ENCODE measurements at regions not wholly inside any gene's neighbourhood (a gene's known extent, or its start where the extent isn't known, plus 50 kb on each side); places are given as distances from the start of the nearest gene placed in this dataset.

DNA sequence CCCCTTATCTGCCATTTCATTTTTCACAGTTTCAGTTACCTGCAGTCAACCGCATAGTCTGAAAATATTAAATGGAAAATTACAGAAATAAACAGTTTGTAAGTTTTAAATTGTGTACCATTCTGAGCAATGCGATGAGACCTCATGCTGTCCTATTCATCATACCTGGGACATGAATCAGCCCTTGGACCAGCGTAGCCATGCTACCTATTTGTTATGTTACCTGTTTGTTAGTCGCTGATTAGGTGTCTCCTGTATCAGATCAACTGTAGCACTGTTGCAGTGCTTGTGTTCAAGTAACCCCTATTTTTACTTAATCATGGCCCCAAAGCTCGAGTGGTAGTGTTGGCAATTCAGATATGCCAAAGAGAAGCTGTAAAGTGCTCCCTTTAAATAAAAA is 492.2 kb upstream of the AADAT start:
- intact Hi-C loops (cut with DNase I; ENCODE audit: low total_unique reads), result no loop called here
- no peaks in the 10 kb centered on the region for H3K9me3 ChIP-seq
- H3K4me3 ChIP-seq, result no peak overlapping the region
- H3K36me3 ChIP-seq (ENCODE audit: low read depth, missing control alignments), result no peaks in the 10 kb centered on the region
- no peak for DNase-seq
- TF ChIP-seq CTCF (IDR thresholded peaks at IDR 0.05), result no peak
- TF ChIP-seq POLR2A (IDR thresholded peaks at IDR 0.05), result no peak
- WGBS, 2 donors, result 55 to 73% methylated on average over 5 of the region's 5 CpGs
- H3K27ac ChIP-seq, result no peak overlapping the region
- H3K27me3 ChIP-seq, result no peaks in the 10 kb centered on the region
- H3K4me1 ChIP-seq, result no peaks in the 10 kb centered on the region

DNA sequence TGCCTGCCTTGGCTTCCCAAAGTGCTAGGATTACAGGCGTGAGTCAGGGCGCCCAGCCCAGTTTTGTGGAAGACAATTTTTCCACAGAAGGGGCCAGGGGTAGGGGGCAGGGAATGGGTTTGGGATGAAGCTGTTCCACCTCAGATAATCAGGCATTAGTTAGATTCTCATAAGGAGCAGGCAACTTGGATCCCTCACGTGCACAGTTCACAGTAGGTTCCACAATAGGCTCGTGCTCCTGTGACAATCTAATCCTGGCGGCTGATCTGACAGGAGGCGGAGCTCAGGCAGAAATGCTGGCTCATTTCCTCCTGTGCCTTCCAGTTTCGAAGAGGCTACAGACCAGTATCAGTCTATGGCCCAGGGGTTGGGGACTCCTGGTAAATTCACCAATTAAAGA is 491.6 kb upstream of the AADAT start:
- Histone ChIP-seq H3K4me3 (no peak overlapping the region), H3K27me3 (no peaks in the 10 kb centered on the region), H3K36me3 (ENCODE audit: low read depth, missing control alignments) (no peaks in the 10 kb centered on the region), H3K9me3 (no peaks in the 10 kb centered on the region), H3K27ac (no peak overlapping the region), H3K4me1 (no peaks in the 10 kb centered on the region)
- TF ChIP-seq POLR2A (IDR thresholded peaks at IDR 0.05) (no peak), CTCF (IDR thresholded peaks at IDR 0.05) (no peak)
- no peak for DNase-seq
- intact Hi-C loops (cut with DNase I; ENCODE audit: low total_unique reads), result no loop called here
- WGBS, 2 donors, result 60 to 74% methylated on average over 7 of the region's 7 CpGs

GRCh38 chr4:170580651-170581050 is 490.9 kb upstream of the AADAT start:
- TF ChIP-seq POLR2A (IDR thresholded peaks at IDR 0.05) (no peak), CTCF (IDR thresholded peaks at IDR 0.05) (peak in 1 of 3 experiments; percentile 31)
- 80 to 89% methylated on average over 2 of the region's 2 CpGs for WGBS, 2 donors
- Histone ChIP-seq H3K4me1 (no peaks in the 10 kb centered on the region), H3K27me3 (no peaks in the 10 kb centered on the region), H3K27ac (no peak overlapping the region), H3K4me3 (no peak overlapping the region), H3K36me3 (ENCODE audit: low read depth, missing control alignments) (no peaks in the 10 kb centered on the region), H3K9me3 (no peaks in the 10 kb centered on the region)
- DNase-seq, result no peak
- intact Hi-C loops (cut with DNase I; ENCODE audit: low total_unique reads), result no loop called here

DNA sequence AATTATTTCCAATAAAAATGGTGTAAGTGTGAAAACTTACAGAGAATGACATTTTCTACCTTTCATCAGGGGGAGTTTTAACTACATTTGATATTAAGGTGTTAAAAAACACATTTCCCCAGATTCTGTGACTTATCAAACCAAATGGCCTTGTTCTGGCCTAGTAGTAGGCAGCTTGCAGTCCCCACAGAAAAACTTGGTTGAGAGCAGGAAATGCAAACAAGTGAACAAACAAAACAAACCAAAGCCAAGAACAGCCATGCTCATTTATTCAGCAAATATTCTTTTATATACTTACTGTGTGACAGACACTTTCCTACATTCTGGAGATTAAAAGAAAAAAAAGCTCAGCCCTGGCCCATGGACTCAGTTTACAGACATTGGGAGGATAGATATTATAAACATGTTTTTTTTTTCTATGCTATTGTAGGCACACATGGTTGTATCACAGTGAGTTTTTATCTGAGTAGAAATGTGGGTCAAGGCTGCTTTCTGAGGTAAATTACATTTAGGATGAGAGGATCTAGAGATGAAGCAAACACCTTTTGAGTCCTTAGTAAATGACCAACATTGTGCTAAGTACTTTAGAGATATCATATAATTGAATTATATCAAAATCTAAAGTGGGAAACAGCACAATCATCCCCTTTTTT is 449.2 kb upstream of the AADAT start:
- no peak overlapping the region for H3K27ac ChIP-seq
- H3K9me3 ChIP-seq, result no peaks in the 10 kb centered on the region
- no peak for DNase-seq
- intact Hi-C loops (cut with DNase I; ENCODE audit: low total_unique reads), result no loop called here
- H3K27me3 ChIP-seq, result no peaks in the 10 kb centered on the region
- H3K4me3 ChIP-seq, result no peak overlapping the region
- no peaks in the 10 kb centered on the region for H3K4me1 ChIP-seq
- TF ChIP-seq CTCF (IDR thresholded peaks at IDR 0.05), result no peak
- no peak for TF ChIP-seq POLR2A (IDR thresholded peaks at IDR 0.05)
- H3K36me3 ChIP-seq (ENCODE audit: low read depth, missing control alignments), result no peaks in the 10 kb centered on the region

Measured in testis (tissue), 2 donors.